ENCODE measurements at regions not wholly inside any gene's neighbourhood (a gene's known extent, or its start where the extent isn't known, plus 50 kb on each side); places are given as distances from the start of the nearest gene placed in this dataset.

DNA sequence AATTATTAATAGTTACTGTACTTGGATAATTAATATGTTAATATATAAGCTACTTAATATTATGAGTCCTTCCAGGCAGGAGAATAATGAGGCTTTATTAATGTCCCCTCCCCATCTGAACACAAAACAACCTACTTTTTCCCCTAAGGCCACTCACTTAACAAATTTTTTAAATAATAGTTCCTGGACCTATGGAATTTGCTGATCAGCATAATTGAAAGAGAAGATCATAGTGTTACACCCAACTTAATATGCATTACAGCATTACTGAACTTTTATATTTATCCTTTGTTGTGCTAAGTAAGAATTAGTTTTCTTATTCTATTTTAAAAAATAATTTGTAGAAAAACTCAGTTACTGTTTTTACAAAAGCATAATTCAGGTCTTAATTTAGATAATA lies 1537.7 kb upstream of the GOT2 start:
- TF ChIP-seq POLR2A (IDR thresholded peaks at IDR 0.05; ENCODE audit: low read depth, low read length) = no peak
- no peak for TF ChIP-seq POLR2AphosphoS5 (IDR thresholded peaks at IDR 0.05; ENCODE audit: low read depth, low read length)
- no peak for TF ChIP-seq TAF1 (IDR thresholded peaks at IDR 0.05; ENCODE audit: borderline replicate concordance, low read depth, low read length)

Data from GM12892 (cell line).